Body of pancreas (tissue), 4 donors: ENCODE measurements at regions not wholly inside any gene's neighbourhood (a gene's known extent, or its start where the extent isn't known, plus 50 kb on each side); places are given as distances from the start of the nearest gene placed in this dataset.

ENCODE experiments used
- CTCF ChIP-seq, 7 experiments: fragments of 450-650 bp in 4 of 7; fragments of 200-600 bp in 3 of 7; sonication (generic) in 3 of 7; IDR thresholded peaks; one replicate each; pipeline ENCODE4 v1.5.1; 2016 to 2019; ENCODE audit warnings: antibody characterized with exemption in 7 of 7
- POLR2A ChIP-seq, 3 donors: fragments of 450-650 bp; IDR thresholded peaks; one replicate each; pipeline ENCODE4 v1.6.1; 2016; ENCODE audit warnings: antibody characterized with exemption in 3 of 3, mild to moderate bottlenecking in 2 of 3

GRCh38 chr11:26086028-26086427 lies 245.9 kb upstream of the ANO3 start:
- TF ChIP-seq CTCF (IDR thresholded peaks at IDR 0.05) (no peak), POLR2A (IDR thresholded peaks at IDR 0.05) (no peak)
